ENCODE measurements at regions not wholly inside any gene's neighbourhood (a gene's known extent, or its start where the extent isn't known, plus 50 kb on each side); places are given as distances from the start of the nearest gene placed in this dataset.

- no peak for DNase-seq (ENCODE audit: low spot score)
Measured at GRCh38 chr5:142474431-142475094, 149.7 kb upstream of the SPRY4 start.

- DNase-seq (ENCODE audit: low spot score) = no peak
Measured at GRCh38 chr5:142473038-142473437, 148.2 kb upstream of the SPRY4 start.

DNA sequence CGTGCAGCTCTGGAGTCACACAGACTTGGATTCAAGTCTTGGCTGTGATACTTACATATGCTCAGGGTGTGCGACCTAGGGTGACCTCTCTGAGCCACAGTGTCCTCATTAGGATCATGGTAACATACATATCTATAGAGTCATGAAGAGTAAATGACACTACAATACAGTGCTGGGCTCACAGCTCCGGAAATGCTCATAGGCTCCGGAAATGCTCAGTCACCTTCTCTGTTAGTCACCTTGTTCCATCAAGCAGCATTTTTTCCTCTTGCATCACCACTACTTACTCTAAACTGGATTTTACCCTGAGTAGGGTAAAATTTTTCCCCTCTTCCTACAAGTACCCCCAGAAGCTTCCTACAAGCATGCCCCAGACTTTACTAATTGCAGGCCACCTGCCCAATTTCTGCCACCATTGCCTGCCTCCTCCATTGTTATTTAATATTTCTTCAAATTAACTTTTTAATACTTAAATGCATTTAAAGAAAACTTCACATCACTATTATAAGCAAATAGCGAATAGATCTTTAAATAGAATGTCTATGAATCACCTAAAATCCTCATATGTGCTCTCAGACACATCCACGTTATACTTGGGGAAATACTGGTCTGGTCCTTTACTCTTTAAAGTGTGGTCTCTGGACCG lies 147.6 kb upstream of the SPRY4 start:
- DNase-seq (ENCODE audit: low spot score) = peak; percentile 44

DNA sequence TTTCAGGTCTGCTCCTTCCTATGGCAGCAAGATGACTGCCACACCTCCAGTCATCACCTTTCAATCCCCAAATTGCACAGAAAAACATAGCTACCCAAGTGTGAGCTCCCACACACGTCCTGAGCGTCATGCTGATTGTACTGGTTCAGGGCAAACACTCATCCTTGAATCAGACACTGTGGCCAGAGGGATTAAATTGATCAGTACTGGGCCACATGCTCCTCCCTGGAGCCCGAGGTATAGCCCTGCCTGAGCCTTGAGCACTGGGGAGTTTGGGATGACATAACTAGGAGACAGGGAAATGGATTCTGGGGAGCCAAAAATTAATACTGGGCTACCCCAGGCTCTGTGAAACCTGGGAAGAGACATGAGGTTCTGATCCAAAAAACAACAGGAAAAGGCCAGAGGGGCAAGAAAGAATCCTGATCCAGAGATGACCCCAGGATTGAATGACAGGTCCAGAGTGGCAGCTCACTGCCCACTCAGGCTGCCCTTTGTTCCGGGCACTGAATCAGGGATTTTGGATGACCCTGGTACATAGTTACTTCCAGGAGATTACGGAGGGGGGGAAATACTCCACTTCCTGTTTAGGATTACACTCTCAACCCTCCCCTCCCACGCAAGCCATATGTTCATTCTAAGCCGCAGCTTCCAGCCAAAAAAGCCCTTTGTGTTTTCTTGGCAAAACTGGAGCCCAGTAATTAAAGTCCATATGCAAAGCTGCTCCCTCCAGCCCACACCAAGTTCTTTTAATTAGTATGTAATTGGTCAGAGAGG lies 141.6 kb upstream of the SPRY4 start:
- DNase-seq (ENCODE audit: low spot score) = no peak

DNA sequence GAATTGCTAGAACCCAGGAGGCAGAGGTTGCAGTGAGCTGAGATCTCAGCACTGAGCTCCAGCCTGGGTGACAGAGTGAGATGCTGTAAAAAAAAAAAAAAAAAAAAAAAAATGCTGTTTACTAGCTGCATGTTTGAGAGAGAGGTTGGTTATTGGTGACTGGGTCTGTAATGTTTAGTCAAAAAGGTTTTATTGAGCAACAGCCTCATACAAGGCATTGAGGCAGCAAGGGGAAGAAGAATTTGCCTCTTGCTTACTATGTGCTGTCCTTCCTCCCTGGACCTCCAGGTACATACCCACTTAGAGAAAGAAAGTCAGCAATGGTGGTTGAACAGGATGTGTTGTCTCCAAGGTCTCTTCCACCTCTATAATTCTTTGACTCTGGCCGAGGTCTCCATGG lies 140.7 kb upstream of the SPRY4 start:
- no peak for DNase-seq (ENCODE audit: low spot score)

GRCh38 chr5:142463904-142464303 lies 139.1 kb upstream of the SPRY4 start:
- no peak for DNase-seq (ENCODE audit: low spot score)

DNA sequence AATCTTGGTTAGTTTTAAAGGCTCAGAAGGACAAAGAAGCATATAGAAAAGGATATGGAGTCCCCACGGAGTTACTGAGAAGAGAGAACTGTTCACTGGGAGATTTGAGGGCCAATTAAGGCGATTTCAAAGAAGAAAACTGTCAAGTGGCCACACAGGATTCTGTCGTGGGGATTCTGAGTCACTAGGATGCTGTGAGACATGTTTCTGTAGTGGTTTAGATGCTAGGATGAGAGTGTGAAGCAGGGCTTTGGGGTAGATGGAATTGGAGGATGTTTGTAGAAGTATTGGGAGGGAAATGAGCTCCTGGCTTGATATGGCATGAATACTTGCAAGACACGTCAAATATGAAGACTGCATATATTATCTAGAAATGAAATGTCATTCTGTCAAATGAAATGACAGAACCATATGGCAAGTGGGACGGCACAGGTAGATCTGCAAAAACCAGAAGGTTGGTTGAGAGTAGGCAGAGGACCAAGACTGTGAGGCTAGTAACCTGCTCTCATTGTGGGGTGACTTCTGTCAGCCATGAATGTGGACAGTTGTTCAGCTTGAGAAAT lies 136.3 kb upstream of the SPRY4 start:
- DNase-seq (ENCODE audit: low spot score) = no peak

DNA sequence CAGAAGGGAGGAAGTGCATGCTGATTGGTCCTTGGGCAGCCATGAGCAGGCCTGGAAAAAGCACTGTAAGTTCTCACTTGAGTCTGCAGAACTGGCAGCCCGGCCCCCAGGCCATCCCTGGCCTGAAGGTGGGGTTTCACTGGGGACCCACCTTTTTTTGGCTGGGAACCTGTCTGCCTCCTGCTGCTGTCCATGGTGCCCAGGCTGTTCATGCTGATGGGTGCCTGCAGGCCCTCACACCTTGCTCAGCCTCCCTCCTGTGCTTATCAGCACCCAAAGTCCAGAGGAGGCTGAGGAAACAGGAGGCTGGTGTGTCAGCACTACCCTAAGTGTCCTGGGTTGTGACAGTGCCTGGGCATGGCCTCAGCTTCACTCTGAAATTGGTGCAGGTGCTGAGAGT lies 134.4 kb upstream of the SPRY4 start:
- no peak for DNase-seq (ENCODE audit: low spot score)

DNA sequence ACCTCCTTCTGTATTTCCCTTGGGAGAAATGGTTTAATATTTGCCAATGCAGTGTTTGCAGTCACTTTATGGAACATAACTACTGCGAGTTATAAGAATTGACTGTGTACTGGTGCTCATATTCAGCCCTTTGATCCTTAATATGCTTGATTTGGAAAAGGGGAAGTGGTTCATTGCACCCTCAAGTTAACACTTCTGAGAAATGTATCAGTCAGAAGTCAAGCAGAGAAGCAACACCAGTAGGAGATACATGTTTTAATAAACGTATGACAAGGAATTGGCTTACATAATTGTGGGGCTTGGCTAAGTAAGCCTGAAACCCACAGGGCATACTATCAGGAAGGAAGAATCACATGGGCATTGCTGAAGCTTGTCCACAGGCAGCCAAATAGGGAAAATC lies 131.0 kb upstream of the SPRY4 start:
- no peak for DNase-seq (ENCODE audit: low spot score)

DNA sequence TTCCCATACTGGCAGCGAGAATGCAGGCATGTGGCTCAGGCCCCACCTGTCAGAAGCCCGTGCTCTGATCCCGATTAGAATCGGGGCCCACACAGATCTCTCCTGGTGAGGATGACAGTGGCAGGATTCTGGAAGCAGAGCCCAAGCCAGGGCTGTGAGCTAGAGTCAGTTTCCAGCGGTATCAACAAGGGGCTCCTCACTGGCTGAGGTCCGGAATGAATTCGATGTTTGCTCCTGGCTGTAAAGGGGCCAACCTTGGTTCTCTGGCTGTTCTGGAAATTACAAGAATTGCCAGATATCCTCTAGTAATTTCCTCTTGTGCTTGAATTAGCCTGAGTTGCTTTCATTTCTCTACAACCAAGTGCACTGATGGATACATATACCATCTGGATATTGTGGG lies 129.1 kb upstream of the SPRY4 start:
- DNase-seq (ENCODE audit: low spot score) = no peak

DNA sequence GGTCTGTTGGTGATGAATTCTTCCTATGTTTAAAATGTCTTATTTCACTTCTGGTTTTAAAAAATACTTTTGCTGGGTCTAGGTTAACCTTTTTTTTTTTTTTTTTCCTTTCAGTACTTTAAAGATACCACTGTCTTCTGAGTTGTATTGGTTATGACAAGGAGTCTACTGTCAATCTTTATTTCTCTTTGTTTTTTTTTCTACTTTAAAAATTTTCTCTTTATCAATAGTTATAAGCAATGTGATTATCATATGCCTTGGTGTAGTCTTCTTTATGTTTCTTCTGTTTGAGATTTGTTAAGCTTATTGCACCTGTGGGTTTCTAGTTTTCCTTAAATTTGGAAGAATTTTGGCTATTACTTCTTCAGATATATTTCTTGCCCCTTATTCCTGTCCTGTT lies 125.6 kb upstream of the SPRY4 start:
- DNase-seq (ENCODE audit: low spot score) = no peak

GRCh38 chr5:142447887-142448286 lies 123.1 kb upstream of the SPRY4 start:
- no peak for DNase-seq (ENCODE audit: low spot score)

- DNase-seq (ENCODE audit: low spot score) = no peak
Measured at GRCh38 chr5:142446960-142447279, 122.1 kb upstream of the SPRY4 start.

DNA sequence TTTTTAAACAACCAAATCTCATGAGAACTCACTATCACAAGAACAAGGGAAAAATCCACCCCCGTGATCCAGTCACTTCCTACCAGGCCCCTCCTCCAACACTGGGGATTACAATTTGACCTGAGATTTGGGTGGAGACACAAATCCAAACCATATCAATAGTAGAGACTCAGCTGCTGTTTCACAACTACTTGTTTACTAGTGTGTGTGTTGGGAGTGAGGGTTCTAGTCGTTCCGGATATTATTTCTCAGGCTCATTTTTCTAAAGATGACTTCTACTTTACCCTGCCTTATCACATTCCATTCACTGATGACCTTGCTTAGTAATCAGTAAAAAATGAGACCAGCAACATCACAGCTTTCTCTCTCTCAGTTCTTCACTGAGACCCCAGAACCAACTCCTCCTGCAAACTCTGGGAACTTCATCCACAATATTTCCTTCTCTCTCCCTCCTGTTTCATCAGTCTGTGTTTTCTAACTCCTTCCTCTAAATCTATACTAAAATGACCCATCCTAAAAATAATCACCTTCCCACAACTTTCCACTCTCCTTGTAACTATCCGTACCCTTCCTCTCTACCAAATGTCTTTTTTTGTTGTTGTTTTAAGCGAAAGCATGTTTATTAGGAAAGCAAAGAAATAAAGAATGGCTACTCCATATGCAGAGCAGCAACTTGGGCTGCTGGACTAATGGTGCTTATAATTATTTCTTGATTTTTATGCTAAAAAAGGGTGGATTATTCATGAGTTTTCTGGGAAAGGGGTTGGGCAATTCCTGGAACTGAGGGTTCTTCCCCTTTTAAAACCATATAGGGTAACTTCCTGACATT lies 121.5 kb upstream of the SPRY4 start:
- DNase-seq (ENCODE audit: low spot score) = no peak

DNA sequence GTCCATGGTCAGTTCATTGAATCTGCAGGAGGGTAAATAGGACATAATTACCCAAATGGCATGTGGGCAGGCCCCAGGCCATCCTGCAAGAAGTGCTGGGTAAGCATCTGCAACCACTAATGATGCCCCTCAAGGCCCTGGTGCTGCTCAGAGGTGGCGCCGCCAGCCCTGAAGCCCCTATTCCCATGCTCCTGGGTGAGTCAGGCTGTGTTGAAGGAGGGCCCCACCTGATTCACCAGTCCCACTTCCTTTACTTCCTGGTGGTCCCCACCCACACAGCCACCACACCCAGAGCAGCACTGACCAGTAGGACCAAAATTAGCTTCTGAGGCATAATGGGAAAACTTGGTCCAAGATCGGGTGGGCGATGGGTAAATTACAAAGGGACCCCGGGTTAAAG lies 120.4 kb upstream of the SPRY4 start:
- no peak for DNase-seq (ENCODE audit: low spot score)

GRCh38 chr5:142441616-142442015 lies 116.8 kb upstream of the SPRY4 start:
- peak; percentile 38 for DNase-seq (ENCODE audit: low spot score)

DNA sequence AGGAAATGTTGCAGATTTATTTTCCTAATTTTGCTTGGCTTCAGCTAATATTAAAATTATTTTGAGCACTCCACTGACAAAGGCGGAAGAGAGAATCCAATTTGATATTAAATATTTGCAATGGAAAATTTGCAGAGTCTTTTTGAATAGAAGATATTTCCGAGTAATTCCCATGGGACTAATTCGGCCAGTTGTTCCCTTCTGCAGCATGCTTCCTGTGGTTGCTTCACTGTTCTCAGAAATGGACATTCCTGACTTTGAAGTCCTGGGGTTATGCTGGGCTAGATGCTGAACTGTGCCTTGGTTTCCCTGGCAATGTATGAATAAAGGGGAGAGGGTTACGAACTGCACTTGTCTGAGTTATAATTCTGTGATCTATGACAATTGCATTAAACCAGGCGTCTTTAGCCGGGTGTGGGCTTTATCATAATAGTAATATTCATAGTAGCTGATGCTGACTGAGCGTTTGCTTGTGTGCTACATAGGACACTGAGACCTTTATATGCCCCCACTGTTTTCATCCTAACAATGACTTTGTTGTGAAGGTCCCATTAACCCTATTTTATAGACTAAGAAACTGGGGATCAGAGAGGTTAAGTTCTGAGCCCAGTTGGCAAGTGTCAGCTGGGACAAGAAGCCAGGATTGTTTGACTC lies 114.5 kb upstream of the SPRY4 start:
- no peak for DNase-seq (ENCODE audit: low spot score)

GRCh38 chr5:142438573-142438972 lies 113.8 kb upstream of the SPRY4 start:
- DNase-seq (ENCODE audit: low spot score) = no peak

DNA sequence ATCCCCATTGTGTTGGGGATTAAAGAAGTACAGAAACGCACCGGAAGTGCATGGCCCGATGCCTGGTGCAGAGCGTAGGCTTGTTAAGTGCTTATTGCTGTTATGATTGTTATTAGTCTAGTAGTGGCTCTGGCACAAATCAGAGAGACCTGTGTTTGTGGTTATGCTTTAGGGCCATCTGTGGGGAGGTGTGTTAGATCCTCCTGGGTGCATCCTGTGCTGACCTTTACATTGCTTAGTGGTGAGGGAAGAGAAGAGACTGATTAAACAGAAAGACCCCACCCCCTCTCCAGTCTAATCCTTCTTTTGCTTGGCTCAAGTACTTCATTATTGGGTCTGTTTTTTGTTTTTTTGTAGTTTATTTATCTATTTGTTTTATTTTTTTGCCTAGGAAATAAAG lies 112.7 kb upstream of the SPRY4 start:
- no peak for DNase-seq (ENCODE audit: low spot score)

DNA sequence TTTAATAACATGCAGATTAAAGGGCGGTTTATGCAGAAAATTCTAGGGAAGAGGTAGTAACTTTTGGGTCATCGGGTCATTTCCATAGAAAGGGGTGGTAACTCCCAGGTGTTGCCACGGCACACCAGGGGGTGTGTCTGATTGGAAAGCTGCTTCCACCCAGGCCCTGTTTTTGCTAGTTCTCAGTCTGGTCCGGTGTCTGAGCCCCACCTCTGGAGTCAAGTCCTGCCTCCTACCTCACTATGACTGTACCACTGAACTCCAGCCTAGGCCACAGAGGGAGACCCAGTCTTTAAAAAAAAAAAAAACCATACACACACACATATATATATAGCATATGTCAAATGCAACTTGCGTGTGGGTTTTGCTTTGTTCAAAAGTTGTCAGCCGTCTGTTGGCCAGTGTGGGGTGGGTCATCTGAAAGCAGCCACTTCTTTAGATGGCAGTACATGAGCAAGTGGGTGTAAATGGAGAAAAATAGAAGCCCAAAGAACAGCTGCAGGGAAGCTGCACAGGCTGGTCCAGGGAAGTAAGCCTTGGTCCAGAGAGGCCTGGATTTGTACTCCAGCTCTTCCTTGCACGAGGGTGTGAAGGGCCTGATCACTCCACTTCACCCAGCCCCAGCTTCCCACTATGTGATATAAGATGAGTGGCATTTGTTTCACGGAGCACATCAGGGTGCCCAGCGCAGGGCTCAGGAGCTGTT lies 110.7 kb upstream of the SPRY4 start:
- no peak for DNase-seq (ENCODE audit: low spot score)

GRCh38 chr5:142434322-142434612 lies 109.4 kb upstream of the SPRY4 start:
- no peak for DNase-seq (ENCODE audit: low spot score)

Data from CD4-positive, alpha-beta T cell treated with Interleukin-6 at 100 ng/mL for 8 hours (primary cell).